Keratinocyte (primary cell): ENCODE measurements at regions not wholly inside any gene's neighbourhood (a gene's known extent, or its start where the extent isn't known, plus 50 kb on each side); places are given as distances from the start of the nearest gene placed in this dataset.
A peak's percentile ranks its signal among the peaks of the same experiment; 100 is the strongest.

Source experiments
- DNase-seq: peaks from one replicate; pipeline ENCODE4 v3.0.0-alpha.2; 2011; ENCODE audit warnings: low read depth, missing footprints, low spot score
- FAIRE-seq: peaks from 2 replicates; lab custom pipeline; 2011; peaks lifted over from hg19 to GRCh38; lab: Jason Lieb, UNC
- H2AFZ ChIP-seq: 2 replicates; pipeline ENCODE4 v1.6.0; 2012; ENCODE audit warnings: low read length, control low read depth, inconsistent platforms; ENCODE audit not compliant: control insufficient read depth
- H3K27ac ChIP-seq: 2 replicates; pipeline ENCODE4 v1.5.1; 2011; ENCODE audit warnings: low read length; ENCODE audit not compliant: control insufficient read depth, insufficient read depth
- H3K27me3 ChIP-seq: 3 replicates; pipeline ENCODE4 v1.6.0; 2011; ENCODE audit warnings: low read length; ENCODE audit not compliant: control insufficient read depth, insufficient read depth; ENCODE audit errors: extremely low read depth
- H3K36me3 ChIP-seq, 2 experiments: 2 replicates in 1 of 2; 3 replicates in 1 of 2; pipeline ENCODE4 v1.5.1; 2011; ENCODE audit warnings: low read length in 2 of 2, mild to moderate bottlenecking in 1 of 2; ENCODE audit not compliant: control insufficient read depth in 2 of 2, insufficient read depth in 2 of 2; ENCODE audit errors: extremely low read depth in 1 of 2
- H3K4me1 ChIP-seq: 3 replicates; pipeline ENCODE4 v1.5.1; 2011; ENCODE audit warnings: low read length; ENCODE audit not compliant: control insufficient read depth, insufficient read depth; ENCODE audit errors: extremely low read depth
- H3K4me2 ChIP-seq: 3 replicates; pipeline ENCODE4 v1.6.0; 2011; ENCODE audit warnings: low read depth, low read length; ENCODE audit not compliant: control insufficient read depth, insufficient read depth; ENCODE audit errors: extremely low read depth
- H3K4me3 ChIP-seq, 3 experiments: fragments of 200-600 bp in 1 of 3; sonication (generic) in 1 of 3; 2 replicates in 2 of 3; 3 replicates in 1 of 3; pipeline ENCODE4 v1.5.1; 2011 to 2016; ENCODE audit warnings: low read length in 3 of 3, mild to moderate bottlenecking in 3 of 3, control low read depth in 2 of 3, inconsistent platforms in 1 of 3, low read depth in 1 of 3, mixed read lengths in 1 of 3, mixed run types in 1 of 3, moderate library complexity in 1 of 3; ENCODE audit not compliant: control insufficient read depth in 2 of 3, insufficient read depth in 2 of 3; ENCODE audit errors: extremely low read depth in 1 of 3
- H3K79me2 ChIP-seq: 2 replicates; pipeline ENCODE4 v1.6.0; 2012; ENCODE audit warnings: low read length; ENCODE audit not compliant: control insufficient read depth, insufficient read depth
- H3K9ac ChIP-seq: 3 replicates; pipeline ENCODE4 v1.6.0; 2011; ENCODE audit warnings: low read length; ENCODE audit not compliant: control insufficient read depth, insufficient read depth; ENCODE audit errors: extremely low read depth
- H3K9me1 ChIP-seq: 3 replicates; pipeline ENCODE4 v1.6.0; 2011; ENCODE audit warnings: low read length; ENCODE audit not compliant: control insufficient read depth, insufficient read depth; ENCODE audit errors: extremely low read depth
- H3K9me3 ChIP-seq: 2 replicates; pipeline ENCODE4 v1.5.1; 2012; ENCODE audit warnings: low read depth, low read length; ENCODE audit not compliant: control insufficient read depth
- H4K20me1 ChIP-seq: 3 replicates; pipeline ENCODE4 v1.6.0; 2011; ENCODE audit warnings: low read length; ENCODE audit not compliant: control insufficient read depth, insufficient read depth; ENCODE audit errors: extremely low read depth
- CTCF ChIP-seq, 3 experiments: IDR thresholded peaks in 1 of 3; conservative IDR thresholded peaks in 1 of 3; optimal IDR thresholded peaks in 1 of 3; 2 replicates in 2 of 3; 3 replicates in 1 of 3; pipeline versions ENCODE3 to v1.5.1; 2011; ENCODE audit warnings: low read length in 3 of 3, mild to moderate bottlenecking in 3 of 3, moderate library complexity in 2 of 3, control low read depth in 1 of 3, inconsistent platforms in 1 of 3; ENCODE audit not compliant: insufficient read depth in 2 of 3; ENCODE audit errors: extremely low read depth in 1 of 3
- EZH2 ChIP-seq: IDR thresholded peaks from one replicate; pipeline ENCODE4 v1.6.1; 2012; ENCODE audit warnings: inconsistent platforms, mild to moderate bottlenecking, low read length, moderate library complexity
- dilution Hi-C: fragments of 300-500 bp; cut with MboI; formaldehyde crosslinking; loops from one replicate; pipeline ENCODE4 v1.7.0; 2020; ENCODE audit warnings: low sequenced_read_pairs; ENCODE audit not compliant: extremely low pct_ligation_motif_present

GRCh38 chr18:38009320-38009719 lies 443.7 kb upstream of the CELF4 start:
- H4K20me1 ChIP-seq = no peaks in the 10 kb centered on the region
- dilution Hi-C loops = no loop called here

GRCh38 chr18:38007676-38008330 lies 442.2 kb upstream of the CELF4 start:
- peaks cover 7% of the 10 kb centered on the region for H3K4me1 ChIP-seq

More at GRCh38 chr18:38009320-38009719, 443.7 kb upstream of the CELF4 start:
- Histone ChIP-seq H3K4me2 (no peak overlapping the region), H3K9me1 (no peaks in the 10 kb centered on the region), H3K27ac (no peak overlapping the region), H3K79me2 (no peaks in the 10 kb centered on the region), H3K9ac (no peak overlapping the region), H2AFZ (no peak overlapping the region), H3K4me3 (no peak overlapping the region), H3K9me3 (no peaks in the 10 kb centered on the region), H3K27me3 (no peaks in the 10 kb centered on the region), H3K4me1 (peaks cover 7% of the 10 kb centered on the region), H3K36me3 (no peaks in the 10 kb centered on the region)
- no peak for FAIRE-seq
- no peak for TF ChIP-seq CTCF (optimal IDR thresholded peaks at IDR 0.05 in 1 of 3, IDR thresholded peaks at IDR 0.05 in 1 of 3, conservative IDR thresholded peaks at IDR 0.05 in 1 of 3; ENCODE audit: extremely low read depth in 1 of 3, insufficient read depth in 2 of 3, low read length in 3 of 3)
- TF ChIP-seq EZH2 = no peak
- DNase-seq = no peak

More at GRCh38 chr18:38007676-38008330, 442.2 kb upstream of the CELF4 start:
- H2AFZ ChIP-seq = no peak overlapping the region
- no peak overlapping the region for H3K27ac ChIP-seq
- no peak overlapping the region for H3K9ac ChIP-seq
- no peaks in the 10 kb centered on the region for H3K36me3 ChIP-seq
- FAIRE-seq (peak; percentile 80), DNase-seq (no peak)
- no peaks in the 10 kb centered on the region for H3K79me2 ChIP-seq
- H4K20me1 ChIP-seq = no peaks in the 10 kb centered on the region
- no peaks in the 10 kb centered on the region for H3K9me1 ChIP-seq
- H3K4me3 ChIP-seq = no peak overlapping the region
- H3K27me3 ChIP-seq = no peaks in the 10 kb centered on the region
- peak overlapping the region; percentile 6 for H3K4me2 ChIP-seq
- dilution Hi-C loops = no loop called here
- TF ChIP-seq EZH2 (no peak), CTCF (optimal IDR thresholded peaks at IDR 0.05 in 1 of 3, IDR thresholded peaks at IDR 0.05 in 1 of 3, conservative IDR thresholded peaks at IDR 0.05 in 1 of 3; ENCODE audit: extremely low read depth in 1 of 3, insufficient read depth in 2 of 3, low read length in 3 of 3) (no peak)
- no peaks in the 10 kb centered on the region for H3K9me3 ChIP-seq
